GM19463 (cell line): ENCODE measurements at regions not wholly inside any gene's neighbourhood (a gene's known extent, or its start where the extent isn't known, plus 50 kb on each side); places are given as distances from the start of the nearest gene placed in this dataset.
"Not testable (repeated sequence)": the region's sequence is repeated elsewhere in the genome, so short reads cannot be mapped to it uniquely, and the experiment has no call there.

Source experiments
- ATAC-seq: cut with Tn5 transposase; IDR thresholded peaks from one replicate; pipeline ENCODE4 v1.9.1; 2021; ENCODE audit warnings: mild to moderate bottlenecking, moderate library complexity; ENCODE audit not compliant: unreplicated experiment

DNA sequence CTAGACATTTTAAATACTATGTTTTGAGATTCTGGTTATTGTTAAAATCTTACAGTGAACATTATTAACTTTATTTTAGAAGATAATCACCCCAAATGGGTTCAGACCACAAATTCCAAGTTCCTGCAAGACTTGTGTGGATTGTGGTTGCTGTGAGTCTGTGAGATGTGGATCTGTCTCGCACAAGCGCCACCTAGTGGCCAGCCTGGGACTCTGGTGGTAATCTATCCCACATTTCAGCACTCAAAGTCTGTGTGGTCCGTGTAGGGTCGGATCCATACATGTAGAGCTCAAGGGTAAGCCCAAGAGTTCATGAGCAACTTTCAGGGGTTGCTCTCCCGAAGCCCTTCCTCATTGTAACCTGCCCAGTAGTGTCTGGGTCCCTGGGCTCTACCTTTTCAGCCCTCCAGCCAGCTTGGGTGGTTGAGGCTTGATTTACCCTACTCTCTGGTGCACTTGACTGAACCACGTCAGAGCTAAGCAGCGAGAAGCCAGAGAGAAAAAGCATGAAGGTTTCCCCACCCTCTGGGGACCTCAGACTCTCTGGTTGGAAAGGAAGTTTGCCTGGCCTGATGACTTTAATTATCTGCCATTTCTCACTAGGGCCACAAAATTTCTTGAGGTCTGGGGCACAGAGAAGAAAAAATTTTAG lies 129.2 kb downstream of the ARHGAP11B start:
- peak; percentile 70 for ATAC-seq

DNA sequence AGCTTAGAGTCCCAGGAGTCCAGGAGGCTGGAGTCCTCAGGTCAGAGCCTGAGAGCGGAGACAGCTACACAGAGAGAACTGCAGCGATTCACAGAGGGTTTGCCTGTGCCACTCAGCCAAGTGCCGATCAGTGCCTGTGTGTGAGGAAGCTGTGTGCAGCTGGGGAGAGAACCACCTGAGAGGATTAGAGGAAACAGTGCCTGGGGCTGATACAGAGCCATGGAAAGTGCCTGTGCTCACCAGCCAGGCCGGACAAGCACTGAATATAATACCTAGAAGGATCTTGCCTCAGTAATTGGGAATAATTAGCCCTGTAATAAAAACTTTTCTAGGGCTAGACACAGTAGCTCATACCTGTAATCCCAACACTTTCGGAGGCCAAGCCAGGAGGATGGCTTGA lies 134.7 kb downstream of the ARHGAP11B start:
- ATAC-seq, result not testable (repeated sequence)

DNA sequence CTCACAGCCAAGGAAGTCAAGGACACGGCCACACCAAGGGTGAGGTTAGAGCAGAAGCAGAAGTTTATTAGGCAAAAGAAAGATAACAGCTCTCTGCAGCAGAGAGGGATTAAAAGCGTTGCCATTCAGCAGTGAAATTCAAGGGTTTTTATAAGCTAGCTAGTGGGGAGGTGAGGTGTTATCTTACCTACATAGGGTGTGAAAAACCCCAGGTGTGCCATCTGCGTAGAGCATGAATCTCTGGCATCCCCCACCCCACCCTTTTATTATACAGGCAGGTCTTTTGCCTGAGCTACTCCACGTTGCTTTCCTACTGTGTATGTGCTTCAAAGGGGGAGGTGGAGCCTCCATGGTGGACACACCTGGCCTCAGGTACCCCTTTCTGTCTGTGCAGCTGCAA lies 135.4 kb downstream of the ARHGAP11B start:
- not testable (repeated sequence) for ATAC-seq

DNA sequence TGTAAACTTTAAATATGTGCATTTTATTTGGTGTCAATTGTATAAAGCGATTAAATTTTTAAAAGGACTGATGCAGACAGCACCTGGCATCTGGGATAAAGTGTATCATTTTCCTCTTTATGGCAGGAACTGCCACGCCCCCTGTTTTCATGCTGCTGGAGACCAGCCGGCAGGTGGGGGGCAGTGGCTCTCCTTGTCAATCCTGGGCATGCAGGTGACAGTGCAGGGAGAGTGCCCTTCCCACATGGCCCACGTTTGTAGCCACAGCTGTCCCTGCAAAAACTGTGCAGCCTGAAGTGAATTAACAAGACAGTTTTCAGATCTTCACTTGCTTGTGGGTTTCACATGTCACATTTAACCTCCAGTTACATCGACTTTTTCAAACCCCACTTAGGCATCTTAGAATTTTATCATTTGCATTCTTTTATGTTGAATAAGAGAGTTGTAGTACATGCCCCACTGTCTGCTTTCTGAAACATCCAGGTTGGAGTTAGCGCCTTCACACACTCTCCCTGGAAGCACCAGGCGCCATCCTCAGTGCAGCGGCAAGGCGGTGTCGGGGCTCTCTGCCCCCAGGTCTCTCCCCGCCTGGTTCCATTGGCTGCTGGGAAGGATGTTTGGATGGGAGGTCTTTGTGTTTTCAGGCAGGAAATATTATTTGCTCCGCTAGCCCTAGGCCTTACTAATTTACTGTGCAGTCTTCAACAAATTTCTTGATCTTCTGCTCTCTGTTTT lies 134.2 kb upstream of the FAN1 start:
- not testable (repeated sequence) for ATAC-seq

DNA sequence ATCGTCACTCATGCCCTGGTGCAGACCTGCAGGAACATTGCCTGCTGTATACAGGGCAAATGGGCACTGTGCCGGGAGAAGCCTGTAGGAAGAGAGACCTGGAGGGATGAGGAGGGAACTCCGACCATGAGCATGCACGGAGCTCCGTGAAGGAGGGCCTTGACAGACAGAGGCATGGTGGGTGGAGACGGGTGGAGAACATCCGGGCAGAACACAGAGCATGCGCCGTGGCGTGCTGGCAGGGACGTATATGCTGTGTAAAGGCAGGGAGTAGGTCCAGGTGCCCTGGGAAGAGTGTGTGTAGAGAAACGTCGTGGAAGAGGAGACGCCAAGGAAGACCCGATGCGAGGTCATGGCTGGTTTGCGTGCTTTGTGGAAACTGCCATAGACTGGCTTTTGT lies 133.0 kb upstream of the FAN1 start:
- ATAC-seq, result no peak

DNA sequence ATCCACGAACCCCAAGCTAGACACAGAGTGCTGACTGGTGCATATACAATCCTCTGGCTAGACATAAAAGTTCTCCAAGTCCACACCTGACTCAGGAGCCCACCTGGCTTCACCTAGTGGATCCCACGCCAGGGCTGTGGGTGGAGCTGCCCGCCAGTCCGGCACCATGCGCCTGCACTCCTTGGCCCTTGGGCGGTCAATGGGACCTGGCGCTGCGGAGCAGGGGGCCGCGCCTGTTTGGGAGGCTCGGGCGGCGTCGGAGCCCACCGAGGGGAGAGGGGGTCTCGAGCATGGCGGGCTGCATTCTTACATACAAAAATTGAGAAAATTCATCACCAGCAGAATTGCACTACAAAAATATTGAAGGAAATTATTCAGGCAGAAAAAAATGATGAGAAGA lies 120.7 kb upstream of the FAN1 start:
- no peak for ATAC-seq

DNA sequence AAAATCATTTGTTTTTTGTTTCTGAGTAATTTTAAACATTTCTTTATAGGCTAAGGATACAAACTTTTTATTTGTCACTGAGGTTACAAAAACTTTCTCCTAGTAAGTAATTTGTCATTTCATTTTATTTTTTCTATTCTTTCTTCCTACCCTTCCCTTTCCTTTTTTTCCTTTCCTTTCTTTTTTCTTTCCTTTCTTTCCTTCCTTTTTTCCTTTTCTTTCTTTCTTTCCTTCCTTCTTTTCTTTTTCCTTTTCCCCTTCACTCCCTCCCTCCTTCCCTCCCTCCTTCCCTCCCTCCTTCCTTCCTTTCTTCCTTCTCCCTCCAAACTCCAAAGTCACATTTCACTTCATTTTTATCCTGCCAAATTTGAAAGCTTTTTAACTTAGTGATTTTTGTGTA lies 115.1 kb upstream of the FAN1 start:
- ATAC-seq, result no peak

DNA sequence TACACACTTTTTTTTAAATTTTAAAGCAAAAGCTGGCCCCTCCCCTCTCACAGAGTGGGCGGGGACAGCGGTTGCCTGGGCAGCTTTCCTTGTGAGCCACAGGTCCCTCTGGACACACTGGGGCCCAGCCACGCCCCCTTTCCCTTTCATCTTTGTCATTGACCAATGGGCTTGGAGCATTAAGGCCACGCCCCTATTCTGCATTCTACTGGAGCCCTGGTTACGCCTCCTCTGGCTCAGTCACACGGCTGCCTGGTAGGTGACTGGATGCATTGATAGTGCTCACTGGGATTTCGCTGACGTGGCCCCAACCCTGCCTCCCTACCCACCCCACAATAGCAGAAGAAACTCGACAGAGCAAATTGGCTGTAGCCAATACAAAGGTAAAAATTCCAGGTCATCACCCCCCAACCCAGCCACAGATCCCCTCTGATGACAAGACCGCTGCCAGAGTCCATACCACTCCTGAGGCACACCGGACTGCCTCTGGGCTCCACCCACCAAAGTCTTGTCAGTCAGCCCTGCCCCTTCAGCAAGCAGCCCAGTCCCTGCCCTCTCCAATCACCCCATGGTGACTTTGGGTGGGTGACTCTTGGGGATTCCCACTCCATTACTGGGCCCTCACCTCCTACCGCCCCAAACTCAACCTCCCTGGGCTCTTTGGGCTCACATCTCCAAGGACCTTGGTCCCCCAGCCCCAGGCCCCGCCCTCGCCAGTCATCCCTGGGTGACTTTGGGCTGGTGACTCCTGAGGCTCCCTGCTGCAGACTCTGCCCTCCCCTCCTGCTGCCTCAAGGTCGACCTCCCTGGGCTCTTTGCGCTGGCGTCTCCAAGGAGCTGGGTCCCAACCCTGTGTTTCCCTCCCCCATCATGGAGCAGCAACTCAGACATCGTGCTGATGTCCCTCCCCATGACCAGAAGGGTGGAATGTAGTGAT lies 112.2 kb upstream of the FAN1 start:
- no peak for ATAC-seq

DNA sequence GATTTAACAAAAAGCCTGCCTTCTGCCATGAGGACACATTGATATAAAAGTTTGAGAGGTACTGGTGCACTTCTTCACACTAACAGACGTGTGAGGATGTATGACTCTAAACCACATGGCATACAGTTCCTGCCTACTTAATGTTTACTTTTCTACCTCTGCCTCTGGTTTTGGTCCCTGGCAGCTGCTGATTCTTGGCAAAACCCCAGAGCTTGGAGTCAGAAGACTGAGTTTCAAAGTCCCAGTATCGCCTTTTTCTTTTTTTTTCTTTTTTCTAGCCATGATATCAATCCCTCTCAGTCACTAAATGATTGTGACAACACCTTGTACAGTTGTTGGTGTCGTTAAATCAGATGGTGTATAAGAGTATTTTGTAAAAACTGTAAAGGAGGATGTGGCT lies 110.9 kb upstream of the FAN1 start:
- ATAC-seq, result not testable (repeated sequence)

DNA sequence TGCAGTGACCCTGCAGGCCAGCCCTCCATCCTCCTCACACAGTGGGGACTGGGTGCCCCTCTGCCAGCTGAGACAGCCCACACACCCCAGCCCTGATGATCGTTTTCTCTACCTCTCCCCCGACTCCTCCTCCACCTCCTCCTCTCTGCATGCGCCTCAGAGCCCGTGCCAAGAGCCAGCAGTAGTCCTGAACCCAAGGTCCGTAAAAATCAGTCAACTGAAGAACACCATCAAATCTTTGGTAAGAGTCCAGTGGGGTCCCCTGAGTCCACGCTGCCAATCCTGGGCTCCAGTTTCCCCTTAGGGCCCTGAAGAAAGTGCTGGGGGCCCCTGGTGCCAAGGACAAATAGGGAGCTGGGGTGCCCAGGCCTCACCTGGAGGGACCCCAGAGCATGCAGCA lies 109.3 kb upstream of the FAN1 start:
- ATAC-seq, result no peak

DNA sequence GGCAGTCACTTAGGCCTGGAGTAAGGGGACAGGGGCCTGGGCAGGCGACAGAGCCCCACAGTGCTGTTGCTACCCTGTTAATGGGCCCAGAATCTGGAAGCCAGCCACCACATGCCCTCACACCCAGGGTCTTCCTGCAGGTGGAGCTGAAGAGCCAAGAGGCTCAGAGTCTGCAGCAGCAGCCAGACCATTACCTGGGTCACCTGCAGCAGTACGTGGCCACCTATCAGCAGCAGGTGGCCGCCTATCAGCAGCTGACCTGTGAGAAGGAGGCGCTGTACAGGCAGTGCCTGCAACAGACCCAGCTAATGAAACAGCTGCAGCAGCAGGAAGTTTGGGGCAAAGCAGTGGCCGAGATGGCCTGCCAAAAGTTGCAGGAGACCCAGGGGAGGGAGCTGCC lies 104.2 kb upstream of the FAN1 start:
- ATAC-seq, result not testable (repeated sequence)

DNA sequence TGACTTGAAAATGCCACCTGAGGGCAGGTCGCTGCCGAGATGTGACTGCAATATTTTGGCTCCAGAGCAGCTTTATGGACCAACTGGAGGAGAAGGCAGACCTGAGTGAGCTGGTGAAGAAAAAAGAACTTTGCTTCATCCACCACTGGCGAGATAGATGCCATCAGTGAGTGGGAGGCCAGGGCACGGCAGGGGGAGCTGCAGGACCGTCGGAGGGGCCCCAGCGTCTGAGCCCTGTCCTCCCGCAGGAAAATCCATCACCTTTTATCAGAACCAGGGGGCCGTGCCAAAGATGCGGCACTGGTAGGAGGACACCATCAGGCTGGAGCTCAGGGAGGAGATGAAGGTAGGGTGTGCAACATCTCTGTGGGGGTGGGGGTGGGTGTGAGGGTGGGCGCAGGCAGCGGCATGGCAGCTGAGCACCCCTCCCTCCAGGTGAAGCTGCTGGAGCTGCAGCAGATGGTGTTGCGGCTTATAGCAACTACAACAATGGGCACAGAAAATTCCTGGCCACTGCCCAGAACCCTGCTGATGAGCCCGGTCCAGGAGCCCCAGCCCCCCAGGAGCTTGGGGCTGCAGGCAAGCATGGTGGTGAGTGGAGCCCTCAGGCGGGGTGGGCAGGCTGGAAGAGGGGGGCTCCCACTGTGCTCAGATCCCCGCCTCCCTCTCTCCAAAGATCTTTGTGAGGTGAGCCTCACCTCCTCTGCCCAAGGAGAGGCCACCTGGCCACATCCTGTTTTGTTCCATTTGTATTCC lies 102.4 kb upstream of the FAN1 start:
- ATAC-seq, result not testable (repeated sequence)

DNA sequence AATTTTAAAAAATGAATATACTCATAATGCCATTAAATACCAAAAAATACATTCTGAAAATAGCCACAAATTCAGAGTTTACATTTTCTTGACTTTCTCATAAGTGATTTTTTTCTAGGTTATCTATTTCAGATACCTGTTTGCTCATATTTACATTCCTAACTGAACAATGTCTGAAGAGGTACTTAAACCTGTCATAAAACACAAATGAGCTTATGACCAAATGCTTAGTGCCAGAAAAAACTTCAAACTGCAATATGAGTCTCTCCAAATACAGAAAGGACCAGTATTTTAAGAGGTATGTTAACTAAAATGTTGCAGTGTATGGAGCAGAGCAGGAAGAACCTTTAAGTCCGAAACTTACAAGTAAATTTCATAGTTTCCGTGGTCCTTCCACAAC lies 101.7 kb upstream of the FAN1 start:
- ATAC-seq, result not testable (repeated sequence)

DNA sequence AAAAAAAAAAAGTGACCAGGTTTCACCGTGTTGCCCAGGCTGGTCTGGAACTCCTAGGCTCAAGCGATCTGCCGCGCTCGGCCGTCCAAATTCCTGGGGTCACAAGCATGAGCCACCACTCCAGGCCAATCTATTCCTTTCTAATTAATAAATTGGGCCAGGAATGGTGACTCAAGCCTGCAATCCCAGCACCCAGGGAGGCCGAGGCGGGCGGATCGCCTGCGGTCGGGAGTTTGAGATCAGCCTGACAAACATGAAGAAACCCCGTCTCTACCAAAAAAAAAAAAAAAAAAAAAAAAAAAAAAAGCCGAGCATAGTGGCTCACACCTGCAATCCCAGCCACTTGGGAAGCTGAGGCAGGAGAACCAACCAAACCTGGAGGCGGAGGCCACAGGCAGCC lies 100.0 kb upstream of the FAN1 start:
- ATAC-seq, result not testable (repeated sequence)

DNA sequence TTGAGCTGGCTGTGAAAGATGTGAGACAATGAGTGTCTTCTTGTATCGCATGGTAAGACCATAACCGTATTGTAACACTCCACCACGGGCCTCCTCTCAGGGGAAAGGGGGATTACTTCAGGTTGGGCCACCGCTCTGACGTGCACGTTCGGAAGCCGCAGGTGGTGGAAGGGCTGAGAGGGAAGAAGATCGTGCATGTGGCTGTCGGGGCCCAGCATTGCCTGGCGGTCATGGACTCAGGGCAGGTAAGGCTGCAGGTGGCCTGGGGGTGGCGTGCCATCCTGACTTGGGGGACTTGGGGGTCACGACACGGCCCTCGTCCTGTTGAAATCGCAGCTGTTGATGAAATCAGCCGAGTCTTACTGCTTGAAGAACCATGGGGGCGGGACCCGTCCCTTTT lies 87.3 kb upstream of the FAN1 start:
- no peak for ATAC-seq

DNA sequence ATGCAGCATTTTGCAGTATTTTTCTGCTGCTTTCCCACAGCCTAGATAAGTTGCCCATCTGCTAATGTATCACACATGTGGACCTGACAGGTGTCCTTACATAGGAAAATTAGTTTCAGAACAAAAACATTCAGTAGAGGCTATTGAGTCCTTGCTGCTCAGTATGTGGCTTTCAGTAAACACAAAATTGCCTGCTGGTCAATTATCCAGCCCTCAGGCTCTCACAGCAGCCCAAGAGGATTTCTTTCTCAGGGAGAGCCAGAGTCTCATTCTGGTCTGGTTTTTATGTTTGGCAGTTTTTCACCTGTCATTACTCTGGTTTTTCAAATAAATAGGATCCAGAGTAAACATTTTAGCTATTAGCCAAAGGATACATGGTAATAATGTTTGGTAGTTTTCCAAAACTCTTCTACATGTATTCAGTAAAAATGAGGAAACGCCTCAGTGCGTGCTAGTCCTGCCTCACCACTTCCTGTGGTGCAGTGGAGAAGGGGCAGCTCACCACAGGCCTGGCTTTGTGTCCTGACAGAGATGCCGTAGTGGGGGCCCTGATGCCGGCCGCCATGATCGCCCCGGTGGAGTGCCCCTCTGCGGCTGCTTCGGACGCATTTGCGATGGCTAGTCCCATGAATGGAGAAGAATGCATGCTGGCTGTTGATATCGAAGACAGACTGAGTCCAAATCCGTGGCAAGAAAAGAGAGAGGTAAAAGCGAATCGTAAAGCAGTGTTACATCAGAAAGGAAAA lies 80.5 kb upstream of the FAN1 start:
- peak; percentile 98 for ATAC-seq

DNA sequence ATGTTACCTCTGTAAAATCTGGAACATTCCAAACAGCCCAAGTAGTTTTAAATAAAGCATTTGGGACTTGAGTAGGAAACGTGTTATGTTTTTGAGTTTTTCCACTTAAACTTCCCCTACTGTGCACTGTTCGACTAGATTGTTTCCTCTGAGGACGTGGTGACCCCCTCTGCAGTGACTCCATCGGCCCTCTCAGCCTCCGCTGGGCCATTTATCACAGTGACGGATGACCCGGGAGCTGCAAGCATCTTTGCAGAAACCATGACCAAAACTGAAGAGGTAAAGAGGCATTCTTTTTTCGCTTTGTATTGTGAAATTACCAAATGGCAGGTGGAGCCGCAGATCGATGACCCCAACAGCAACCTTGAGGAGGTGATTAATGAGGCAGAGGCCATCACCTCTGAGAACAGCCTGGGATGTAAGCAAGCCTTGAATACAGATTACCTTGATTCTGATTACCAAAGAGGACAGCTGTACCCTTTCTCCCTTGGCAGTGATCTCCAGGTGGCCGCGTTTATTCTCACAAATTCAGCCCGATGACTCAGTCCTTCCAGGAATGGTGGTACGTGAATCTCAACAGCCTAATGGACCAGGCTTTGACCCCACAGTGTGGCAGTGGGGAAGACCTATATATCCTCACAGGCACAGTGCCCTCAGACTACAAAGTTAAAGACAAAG lies 79.1 kb upstream of the FAN1 start:
- ATAC-seq, result no peak

DNA sequence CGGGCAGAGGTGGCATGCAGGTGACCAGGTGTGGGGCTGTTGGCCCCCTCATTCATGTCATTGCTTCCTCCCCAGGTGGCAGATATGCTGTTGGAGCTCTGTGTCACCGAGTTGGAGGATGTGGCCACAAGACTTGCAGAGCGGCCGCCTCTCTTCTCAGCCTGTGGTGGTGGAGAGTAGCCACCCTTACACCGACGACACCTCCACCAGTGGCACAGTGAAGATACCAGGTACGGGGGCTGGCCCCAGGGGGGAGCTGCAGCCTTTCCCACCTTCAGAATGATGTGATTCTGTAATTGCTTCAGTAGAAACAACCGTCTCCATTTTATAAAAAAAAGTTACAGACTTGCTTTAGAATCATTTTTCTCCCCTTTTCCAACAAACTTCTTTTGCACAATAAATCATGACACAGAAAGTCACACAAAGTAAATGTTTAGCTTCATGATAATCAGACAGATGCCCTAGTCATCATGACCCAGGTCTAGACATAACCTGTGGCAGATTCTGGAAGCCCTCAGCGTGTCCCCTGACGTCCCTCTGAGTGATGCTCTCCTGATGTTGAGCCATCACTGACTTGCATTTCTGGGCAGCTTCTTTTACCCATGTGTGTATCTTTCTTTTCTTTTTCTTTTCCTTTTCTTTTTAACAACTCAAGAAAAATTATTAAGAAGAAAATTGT lies 76.0 kb upstream of the FAN1 start:
- ATAC-seq, result no peak

DNA sequence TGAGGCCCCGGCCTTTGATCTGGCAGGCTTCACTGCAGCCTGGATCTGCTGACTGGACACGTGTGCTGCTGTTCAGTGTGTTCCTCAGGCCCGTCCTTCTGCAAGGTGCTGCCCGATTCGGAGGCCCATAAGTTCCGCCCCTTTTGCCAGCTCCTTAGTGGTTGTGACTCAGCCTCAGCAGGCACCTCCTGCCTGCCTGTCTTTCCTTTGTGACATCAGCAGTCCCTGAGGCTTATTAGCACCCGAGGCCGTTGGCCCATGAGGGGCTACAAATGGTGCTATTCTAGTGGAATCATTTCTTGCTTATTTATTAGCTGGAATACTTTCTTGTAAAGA lies 75.4 kb upstream of the FAN1 start:
- not testable (repeated sequence) for ATAC-seq
